Left ventricle myocardium inferior (tissue), 1 donor: ENCODE measurements at regions not wholly inside any gene's neighbourhood (a gene's known extent, or its start where the extent isn't known, plus 50 kb on each side); places are given as distances from the start of the nearest gene placed in this dataset.

Source experiments
- DNase-seq: peaks from one replicate; pipeline ENCODE4 v3.0.0-alpha.2; 2020
- H3K27ac ChIP-seq: fragments of 200-600 bp; replicated peaks from 2 replicates; pipeline ENCODE4 v1.8.0; 2021
- H3K27me3 ChIP-seq: fragments of 200-600 bp; 2 replicates; pipeline ENCODE4 v1.8.0; 2021; ENCODE audit warnings: low read depth
- H3K36me3 ChIP-seq: fragments of 200-600 bp; 2 replicates; pipeline ENCODE4 v1.8.0; 2021
- H3K4me1 ChIP-seq: fragments of 200-600 bp; 2 replicates; pipeline ENCODE4 v1.8.0; 2021
- H3K4me3 ChIP-seq: fragments of 200-600 bp; 2 replicates; pipeline ENCODE4 v1.8.0; 2021; ENCODE audit warnings: mild to moderate bottlenecking, moderate library complexity
- H3K9me3 ChIP-seq: fragments of 200-600 bp; replicated peaks from 2 replicates; pipeline ENCODE4 v1.8.0; 2021
- CTCF ChIP-seq: fragments of 200-600 bp; IDR thresholded peaks from 2 replicates; pipeline ENCODE4 v1.8.0; 2021; ENCODE audit warnings: antibody characterized with exemption, mild to moderate bottlenecking, borderline replicate concordance
- intact Hi-C: fragments of 100-400 bp; cut with micrococcal nuclease; formaldehyde crosslinking; loops from one replicate; pipeline ENCODE4 v1.11.0; 2022
- donor health status: DM: no; HTN: yes; CAD: no; lungs with severe emphysema.

- no peak for TF ChIP-seq CTCF
- H3K4me1 ChIP-seq = no peaks in the 10 kb centered on the region
- no peak overlapping the region for H3K4me3 ChIP-seq
- no peaks in the 10 kb centered on the region for H3K27me3 ChIP-seq
- no peaks in the 10 kb centered on the region for H3K9me3 ChIP-seq
- DNase-seq = no peak
- intact Hi-C loops = no loop called here
- H3K36me3 ChIP-seq = no peaks in the 10 kb centered on the region
- no peak overlapping the region for H3K27ac ChIP-seq
Observed at GRCh38 chr1:88562991-88563390, 121.1 kb upstream of the PKN2 start.

GRCh38 chr1:88566615-88567387, 117.3 kb upstream of the PKN2 start:
- H3K27me3 ChIP-seq = no peaks in the 10 kb centered on the region
- TF ChIP-seq CTCF = no peak
- intact Hi-C loops = no loop called here

GRCh38 chr1:88571506-88571905, 112.6 kb upstream of the PKN2 start:
- DNase-seq = no peak
- Histone ChIP-seq H3K27me3 (no peaks in the 10 kb centered on the region), H3K36me3 (no peaks in the 10 kb centered on the region), H3K4me3 (no peak overlapping the region), H3K27ac (no peak overlapping the region), H3K9me3 (no peaks in the 10 kb centered on the region), H3K4me1 (no peaks in the 10 kb centered on the region)
- intact Hi-C loops = no loop called here
- no peak for TF ChIP-seq CTCF

More at GRCh38 chr1:88566615-88567387, 117.3 kb upstream of the PKN2 start:
- no peak for DNase-seq
- Histone ChIP-seq H3K4me3 (no peak overlapping the region), H3K4me1 (no peaks in the 10 kb centered on the region), H3K27ac (no peak overlapping the region), H3K36me3 (no peaks in the 10 kb centered on the region), H3K9me3 (no peaks in the 10 kb centered on the region)

DNA sequence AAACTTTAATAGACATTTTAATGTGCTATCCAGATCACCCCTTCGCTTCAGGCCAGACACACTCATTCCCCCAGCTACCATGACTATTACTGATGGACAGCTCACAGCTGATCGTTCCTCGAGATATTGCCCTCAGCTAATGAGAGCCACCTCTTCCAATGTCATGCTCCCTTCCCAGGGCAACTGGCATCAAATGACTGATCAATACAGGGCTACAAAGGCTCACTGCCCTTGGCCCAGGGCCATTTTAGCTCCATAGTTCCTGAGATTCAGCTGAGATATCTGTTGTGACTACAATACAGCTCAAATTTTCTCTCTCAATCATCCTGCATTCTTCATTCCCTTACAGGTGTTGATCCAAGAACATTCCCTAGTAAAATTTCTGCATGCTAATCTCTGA, 104.5 kb upstream of the PKN2 start:
- no peak for DNase-seq
- H3K27me3 ChIP-seq = no peaks in the 10 kb centered on the region
- H3K4me3 ChIP-seq = no peak overlapping the region
- H3K4me1 ChIP-seq = no peaks in the 10 kb centered on the region
- no peak for TF ChIP-seq CTCF
- no peak overlapping the region for H3K27ac ChIP-seq
- H3K36me3 ChIP-seq = no peaks in the 10 kb centered on the region
- no peaks in the 10 kb centered on the region for H3K9me3 ChIP-seq
- intact Hi-C loops = no loop called here

DNA sequence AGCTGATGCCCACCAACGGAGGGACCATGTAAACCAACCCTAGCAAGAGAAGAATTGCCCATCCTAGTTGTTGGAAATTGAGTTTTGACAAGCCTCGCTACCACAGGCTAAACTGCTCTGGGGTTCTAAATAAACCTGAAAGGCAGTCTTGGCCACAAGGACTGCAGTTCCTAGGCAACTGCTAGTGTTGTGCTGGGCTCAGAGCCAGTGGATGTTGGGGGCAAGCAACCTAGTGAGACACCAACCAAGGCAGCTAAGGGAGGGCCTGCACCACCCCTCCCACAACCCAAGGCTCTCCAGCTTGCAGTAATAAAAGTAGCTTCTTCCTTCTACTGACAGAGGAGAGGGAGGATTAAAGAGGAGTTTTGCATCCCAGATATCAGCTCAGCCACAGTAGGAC, 102.4 kb upstream of the PKN2 start:
- H3K4me3 ChIP-seq = no peak overlapping the region
- H3K27ac ChIP-seq = no peak overlapping the region
- H3K9me3 ChIP-seq = peaks cover 14% of the 10 kb centered on the region
- H3K4me1 ChIP-seq = no peaks in the 10 kb centered on the region
- intact Hi-C loops = no loop called here
- no peak for DNase-seq
- H3K36me3 ChIP-seq = no peaks in the 10 kb centered on the region
- no peak for TF ChIP-seq CTCF
- no peaks in the 10 kb centered on the region for H3K27me3 ChIP-seq
